ENCODE measurements at regions not wholly inside any gene's neighbourhood (a gene's known extent, or its start where the extent isn't known, plus 50 kb on each side); places are given as distances from the start of the nearest gene placed in this dataset.

DNA sequence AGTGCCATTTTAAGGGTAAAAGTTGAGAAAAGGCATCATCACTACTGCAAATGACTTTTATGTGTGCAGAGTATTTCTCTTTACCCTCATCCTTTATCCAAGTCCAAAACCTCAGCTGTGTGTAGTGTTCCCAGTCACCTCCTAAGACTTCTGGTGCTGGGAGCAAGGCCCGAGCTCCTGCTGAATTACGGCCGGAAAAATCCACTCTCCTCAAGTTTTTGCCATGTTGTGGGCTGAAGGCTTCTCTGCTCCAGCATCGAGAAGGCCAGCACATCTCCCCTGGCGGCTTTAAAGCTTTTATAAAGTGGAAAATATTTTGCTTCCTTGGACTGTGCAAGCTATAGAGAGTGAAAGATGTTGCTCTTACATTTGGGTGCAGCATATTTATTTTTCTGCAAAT, 153.2 kb upstream of the THBS2 start:
- TF ChIP-seq POLR2A (IDR thresholded peaks at IDR 0.05; ENCODE audit: low read length) = no peak
- no peak for TF ChIP-seq GATA1 (IDR thresholded peaks at IDR 0.05; ENCODE audit: low read depth, low read length)
